GM18909 (cell line): ENCODE measurements at regions not wholly inside any gene's neighbourhood (a gene's known extent, or its start where the extent isn't known, plus 50 kb on each side); places are given as distances from the start of the nearest gene placed in this dataset.

Source experiments
- ATAC-seq: cut with Tn5 transposase; IDR thresholded peaks from one replicate; pipeline ENCODE4 v1.9.1; 2021; ENCODE audit warnings: mild to moderate bottlenecking; ENCODE audit not compliant: unreplicated experiment, poor library complexity

- ATAC-seq = no peak
Observed at GRCh38 chrX:45903781-45904201, 641.4 kb downstream of the ZNF674 start.

- no peak for ATAC-seq
Observed at GRCh38 chrX:45900766-45901615, 644.2 kb downstream of the ZNF674 start.

- no peak for ATAC-seq
Observed at GRCh38 chrX:45894864-45895645, 650.2 kb downstream of the ZNF674 start.

GRCh38 chrX:45889471-45889870, 655.8 kb downstream of the ZNF674 start:
- no peak for ATAC-seq

- no peak for ATAC-seq
Observed at GRCh38 chrX:45888518-45888917, 656.7 kb downstream of the ZNF674 start.

GRCh38 chrX:45885931-45886330, 659.3 kb downstream of the ZNF674 start:
- no peak for ATAC-seq

- ATAC-seq = no peak
Observed at GRCh38 chrX:45879512-45879911, 665.7 kb downstream of the ZNF674 start.

- ATAC-seq = no peak
Observed at GRCh38 chrX:45876206-45876605, 669.0 kb downstream of the ZNF674 start.

- ATAC-seq = no peak
Observed at GRCh38 chrX:45873781-45874180, 671.4 kb downstream of the ZNF674 start.

GRCh38 chrX:45872480-45872879, 671.8 kb upstream of the DIPK2B start:
- ATAC-seq = no peak

GRCh38 chrX:45868425-45868824, 667.7 kb upstream of the DIPK2B start:
- no peak for ATAC-seq

- no peak for ATAC-seq
Observed at GRCh38 chrX:45862801-45863200, 662.1 kb upstream of the DIPK2B start.

GRCh38 chrX:45860450-45860849, 659.8 kb upstream of the DIPK2B start:
- ATAC-seq = no peak

- ATAC-seq = no peak
Observed at GRCh38 chrX:45859407-45859806, 658.7 kb upstream of the DIPK2B start.

- ATAC-seq = no peak
Observed at GRCh38 chrX:45852884-45853283, 652.2 kb upstream of the DIPK2B start.

GRCh38 chrX:45851434-45851991, 650.8 kb upstream of the DIPK2B start:
- no peak for ATAC-seq

GRCh38 chrX:45850775-45851433, 650.2 kb upstream of the DIPK2B start:
- ATAC-seq = no peak

GRCh38 chrX:45850197-45850774, 649.6 kb upstream of the DIPK2B start:
- ATAC-seq = no peak

- no peak for ATAC-seq
Observed at GRCh38 chrX:45849261-45849862, 648.7 kb upstream of the DIPK2B start.

GRCh38 chrX:45847961-45848360, 647.3 kb upstream of the DIPK2B start:
- ATAC-seq = no peak
